ENCODE measurements at regions not wholly inside any gene's neighbourhood (a gene's known extent, or its start where the extent isn't known, plus 50 kb on each side); places are given as distances from the start of the nearest gene placed in this dataset.

DNA sequence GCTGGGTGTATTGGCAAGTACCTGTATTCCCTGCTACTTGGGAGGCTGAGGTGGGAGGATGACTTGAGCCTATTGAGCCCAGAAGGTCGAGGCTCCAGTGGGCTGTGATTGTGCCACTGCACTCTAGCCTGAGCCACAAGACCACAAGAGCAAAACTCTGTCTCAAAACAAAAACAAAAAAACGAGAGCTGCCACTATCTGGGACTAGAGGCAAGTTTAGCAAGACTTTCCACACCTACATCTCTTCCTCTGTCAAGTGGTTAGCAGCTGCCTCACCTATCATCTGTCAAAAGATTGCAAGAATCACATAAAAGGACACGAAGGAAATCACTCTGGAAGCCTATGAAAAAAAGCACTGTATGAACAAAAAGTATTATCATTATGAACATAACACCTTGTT lies 55.2 kb upstream of the RIOK3 start:
- Histone ChIP-seq H3K79me1 (ENCODE audit: insufficient read depth, low read depth, low read length, poor library complexity, severe bottlenecking) (no peaks in the 10 kb centered on the region), H4K91ac (ENCODE audit: insufficient read length, low read depth, low read length) (no peak overlapping the region), H4K20me1 (ENCODE audit: control insufficient read depth, insufficient read depth, insufficient read length) (no peaks in the 10 kb centered on the region), H3K56ac (ENCODE audit: insufficient read length, low read depth, low read length) (no peak overlapping the region), H2BK20ac (ENCODE audit: low read depth, low read length, poor library complexity, severe bottlenecking) (no peak overlapping the region), H3K4ac (ENCODE audit: low read depth, low read length) (no peak overlapping the region), H3K23ac (ENCODE audit: insufficient read length, low read depth, low read length) (no peak overlapping the region), H3K18ac (ENCODE audit: insufficient read length, low read depth, low read length) (no peak overlapping the region), H3K9ac (ENCODE audit: extremely low read depth, insufficient read length, low read length) (no peak overlapping the region), H3T11ph (ENCODE audit: low read length) (no peak overlapping the region), H3K23me2 (ENCODE audit: insufficient read length, low read depth, low read length, poor library complexity, severe bottlenecking) (no peaks in the 10 kb centered on the region), H2BK15ac (ENCODE audit: low read depth, low read length) (no peak overlapping the region), H2AK5ac (ENCODE audit: insufficient read length, low read length) (no peak overlapping the region), H3K27ac (ENCODE audit: insufficient read length, low read depth, low read length) (no peak overlapping the region), H3K14ac (ENCODE audit: insufficient read depth, low read length) (no peak overlapping the region), H3K4me2 (ENCODE audit: insufficient read depth, insufficient read length, low read length) (no peak overlapping the region), H3K4me1 (ENCODE audit: insufficient read depth, low read length) (no peaks in the 10 kb centered on the region; the same call in 1 of the 2 replicates), H2BK120ac (ENCODE audit: low read depth, low read length, poor library complexity, severe bottlenecking) (no peak overlapping the region), H3K27me3 (ENCODE audit: insufficient read depth, low read length) (no peaks in the 10 kb centered on the region), H3K9me3 (ENCODE audit: control insufficient read depth, low read depth, low read length) (no peaks in the 10 kb centered on the region), H2BK5ac (ENCODE audit: insufficient read length, low read length) (no peak overlapping the region), H2BK12ac (ENCODE audit: insufficient read length, low read depth, low read length) (no peak overlapping the region), H4K8ac (replicated peaks; ENCODE audit: insufficient read length, low read depth, low read length) (no peak overlapping the region), H2AFZ (ENCODE audit: low read length) (no peak overlapping the region), H3K79me2 (ENCODE audit: insufficient read depth, low read length) (no peaks in the 10 kb centered on the region), H4K5ac (ENCODE audit: insufficient read length, low read depth, low read length) (no peak overlapping the region)
- WGBS (ENCODE audit: extremely low coverage, insufficient read length, low lambda C conversion rate): no CpG with 5 or more reads among the region's 3 CpGs
- peak overlapping the region in 1 of 3 experiments; percentile 73; a peak in 1 of 7 replicates for H3K27ac Mint-ChIP-seq
- peaks cover 26 to 28% of the 10 kb centered on the region in 2 experiments for H3K4me1 Mint-ChIP-seq
- no peaks in the 10 kb centered on the region for H3K27me3 Mint-ChIP-seq (ENCODE audit: low read depth)
- H3K9me3 Mint-ChIP-seq: no peaks in the 10 kb centered on the region
- H3K36me3 Mint-ChIP-seq (ENCODE audit: insufficient read depth in 1 of 3, low read depth in 3 of 3): peaks cover 0 to 3% (median 2%) of the 10 kb centered on the region in 3 experiments; a peak in 2 of 7 replicates
- DNase-seq: no peak
- H3K4me3 Mint-ChIP-seq: no peak overlapping the region
- TF ChIP-seq, protein P1, sequence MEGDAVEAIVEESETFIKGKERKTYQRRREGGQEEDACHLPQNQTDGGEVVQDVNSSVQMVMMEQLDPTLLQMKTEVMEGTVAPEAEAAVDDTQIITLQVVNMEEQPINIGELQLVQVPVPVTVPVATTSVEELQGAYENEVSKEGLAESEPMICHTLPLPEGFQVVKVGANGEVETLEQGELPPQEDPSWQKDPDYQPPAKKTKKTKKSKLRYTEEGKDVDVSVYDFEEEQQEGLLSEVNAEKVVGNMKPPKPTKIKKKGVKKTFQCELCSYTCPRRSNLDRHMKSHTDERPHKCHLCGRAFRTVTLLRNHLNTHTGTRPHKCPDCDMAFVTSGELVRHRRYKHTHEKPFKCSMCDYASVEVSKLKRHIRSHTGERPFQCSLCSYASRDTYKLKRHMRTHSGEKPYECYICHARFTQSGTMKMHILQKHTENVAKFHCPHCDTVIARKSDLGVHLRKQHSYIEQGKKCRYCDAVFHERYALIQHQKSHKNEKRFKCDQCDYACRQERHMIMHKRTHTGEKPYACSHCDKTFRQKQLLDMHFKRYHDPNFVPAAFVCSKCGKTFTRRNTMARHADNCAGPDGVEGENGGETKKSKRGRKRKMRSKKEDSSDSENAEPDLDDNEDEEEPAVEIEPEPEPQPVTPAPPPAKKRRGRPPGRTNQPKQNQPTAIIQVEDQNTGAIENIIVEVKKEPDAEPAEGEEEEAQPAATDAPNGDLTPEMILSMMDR (conservative IDR thresholded peaks at IDR 0.05): no peak
